Astrocyte of the hippocampus (primary cell): ENCODE measurements at regions not wholly inside any gene's neighbourhood (a gene's known extent, or its start where the extent isn't known, plus 50 kb on each side); places are given as distances from the start of the nearest gene placed in this dataset.
"Not testable (repeated sequence)": the region's sequence is repeated elsewhere in the genome, so short reads cannot be mapped to it uniquely, and the experiment has no call there.

Experiments
- DNase-seq: peaks from one replicate; pipeline ENCODE4 v3.0.0; 2011; ENCODE audit warnings: low read depth, low spot score

- no peak for DNase-seq
These were observed 1286.4 kb downstream of the PCDH9 start for GRCh38 chr13:65943708-65944107.

- DNase-seq: peak; percentile 26
These were observed 1287.1 kb downstream of the PCDH9 start for GRCh38 chr13:65943024-65943423.

- no peak for DNase-seq
These were observed 1289.4 kb downstream of the PCDH9 start for GRCh38 chr13:65940720-65941119.

DNA sequence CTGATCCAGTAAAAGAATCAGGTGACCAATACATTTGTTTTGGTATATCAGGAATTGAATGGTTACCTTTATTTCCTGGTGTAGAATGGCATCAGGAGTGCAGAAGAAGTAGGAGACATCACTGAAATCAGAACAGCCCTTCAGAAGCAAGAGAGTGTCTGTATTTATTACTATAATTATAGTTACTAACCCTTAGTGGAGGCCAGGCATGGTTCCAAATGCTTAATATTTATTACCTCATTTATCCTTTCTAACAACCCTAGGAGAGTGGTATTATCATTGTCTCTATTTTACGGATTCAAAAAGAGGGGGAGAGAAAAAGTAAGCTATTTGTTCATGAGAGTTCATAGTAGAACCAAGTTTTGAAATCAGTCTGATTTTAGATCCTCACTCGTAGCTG lies 1292.9 kb downstream of the PCDH9 start:
- no peak for DNase-seq

GRCh38 chr13:65936249-65936648 lies 1293.9 kb downstream of the PCDH9 start:
- DNase-seq: no peak

DNA sequence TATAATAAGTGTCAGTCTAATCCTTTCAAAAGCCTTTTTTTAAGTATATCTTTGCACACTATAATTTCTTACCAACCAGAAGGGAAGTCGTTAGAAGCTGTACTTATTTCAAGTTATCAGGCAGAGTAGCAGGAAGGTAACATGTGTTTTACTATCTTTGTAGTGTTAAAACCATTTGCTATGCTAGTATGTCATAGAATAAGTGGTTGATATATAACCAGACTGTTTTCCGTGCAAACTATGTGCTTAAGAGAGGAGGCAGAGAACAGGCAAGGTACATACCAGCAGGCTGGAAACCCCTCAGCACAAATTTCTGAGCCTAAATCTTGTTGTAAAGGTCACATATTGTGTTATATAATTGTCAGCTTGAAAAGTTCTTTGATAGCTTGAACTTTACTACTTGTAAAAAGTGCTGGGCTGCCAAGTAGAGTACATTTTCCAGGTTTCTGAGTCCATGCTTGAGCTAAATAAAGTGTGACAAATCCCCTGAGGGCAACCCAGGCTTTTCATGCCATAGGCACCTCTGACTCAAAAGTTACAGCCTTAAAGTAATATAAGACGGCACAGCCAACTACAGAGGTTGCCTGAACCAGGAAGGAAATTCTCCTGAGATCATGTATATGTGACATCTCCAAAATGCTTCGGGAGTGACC lies 1297.4 kb downstream of the PCDH9 start:
- no peak for DNase-seq

- no peak for DNase-seq
These were observed 1298.1 kb downstream of the PCDH9 start for GRCh38 chr13:65932013-65932412.

GRCh38 chr13:65929436-65929835 lies 1300.7 kb downstream of the PCDH9 start:
- DNase-seq: no peak

- peak; percentile 25 for DNase-seq
These were observed 1303.4 kb downstream of the PCDH9 start for GRCh38 chr13:65926750-65927171.

- DNase-seq: not testable (repeated sequence)
These were observed 1307.3 kb downstream of the PCDH9 start for GRCh38 chr13:65922846-65923245.

- no peak for DNase-seq
These were observed 1308.2 kb downstream of the PCDH9 start for GRCh38 chr13:65921933-65922332.

DNA sequence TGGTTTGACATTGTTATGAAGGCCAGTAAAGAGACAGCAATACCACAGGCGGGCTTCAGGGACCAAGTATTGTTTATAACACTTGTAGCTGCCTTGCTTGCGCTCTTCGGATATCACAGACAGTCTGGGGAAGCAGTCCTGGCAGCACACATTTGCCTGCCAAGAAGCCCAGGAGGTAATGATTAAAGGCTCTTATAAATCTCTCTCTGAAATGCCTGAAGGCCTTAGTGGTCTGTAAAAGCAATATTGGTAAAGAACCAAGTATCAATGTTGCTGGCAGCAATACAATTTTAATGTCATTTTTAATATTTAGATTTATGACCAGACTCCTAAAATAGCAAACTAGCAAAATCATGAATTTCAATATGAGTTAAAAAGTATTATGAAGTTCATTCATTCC lies 1312.4 kb downstream of the PCDH9 start:
- no peak for DNase-seq

GRCh38 chr13:65915195-65915594 lies 1314.9 kb downstream of the PCDH9 start:
- DNase-seq: no peak

- peak; percentile 28 for DNase-seq
These were observed 1315.4 kb downstream of the PCDH9 start for GRCh38 chr13:65914716-65915115.

DNA sequence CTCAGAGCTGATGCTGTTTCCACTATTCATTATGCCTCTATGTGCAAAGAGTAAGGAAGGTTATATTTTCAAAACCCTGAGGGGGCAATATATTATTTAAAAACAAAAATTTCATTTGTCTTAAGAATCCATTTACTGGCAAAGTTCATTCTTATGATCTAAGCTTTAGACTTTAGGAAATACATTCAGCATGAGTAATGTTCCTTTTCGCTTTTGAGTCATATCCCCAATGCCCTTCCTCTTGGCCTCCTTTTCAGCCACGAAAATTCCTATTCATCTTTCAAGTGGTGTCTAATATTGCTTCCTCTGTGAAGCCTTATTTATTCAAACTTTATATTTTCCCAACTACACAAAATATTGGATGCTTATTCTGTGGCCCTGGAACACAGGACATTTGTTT lies 1317.0 kb downstream of the PCDH9 start:
- DNase-seq: peak; percentile 77

DNA sequence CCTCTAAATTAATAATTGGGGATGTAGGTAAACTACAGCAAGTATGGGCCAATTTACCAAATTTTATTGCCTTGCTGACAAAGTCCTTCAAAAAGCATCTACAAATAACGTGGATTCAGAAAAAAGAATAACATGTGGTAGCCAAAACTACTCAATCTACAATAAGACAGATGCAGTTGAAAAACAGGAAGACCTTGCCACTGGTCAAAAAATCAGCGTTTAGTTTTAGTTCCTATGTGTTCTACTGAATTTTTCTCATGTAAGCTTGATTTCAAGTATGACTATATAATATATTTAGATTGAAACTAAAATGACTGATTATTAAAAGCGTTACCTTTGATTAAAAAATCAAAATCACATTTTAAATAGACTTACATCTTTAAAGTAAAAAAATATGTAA lies 1317.6 kb downstream of the PCDH9 start:
- no peak for DNase-seq

GRCh38 chr13:65911546-65912193 lies 1318.5 kb downstream of the PCDH9 start:
- DNase-seq: no peak

DNA sequence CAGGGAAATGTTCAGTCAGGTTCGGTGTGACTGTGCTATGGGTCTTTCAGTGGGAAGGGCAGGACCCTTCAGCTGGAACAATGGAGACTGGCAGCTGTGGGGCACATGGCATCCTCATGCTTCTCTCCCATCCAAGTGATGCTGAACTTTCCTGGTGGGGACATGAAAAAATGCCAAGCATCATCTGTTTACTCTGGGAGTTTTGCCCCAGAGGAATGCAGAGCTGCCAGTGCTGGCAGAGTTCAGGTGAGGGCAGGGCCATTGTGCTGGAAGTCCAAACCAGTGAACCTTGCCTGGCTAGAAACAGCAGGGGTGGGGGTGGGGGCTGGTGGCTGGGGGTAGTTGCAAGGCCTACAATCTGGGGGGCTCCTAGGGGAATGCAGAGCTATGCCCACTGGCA lies 1320.6 kb downstream of the PCDH9 start:
- DNase-seq: no peak

DNA sequence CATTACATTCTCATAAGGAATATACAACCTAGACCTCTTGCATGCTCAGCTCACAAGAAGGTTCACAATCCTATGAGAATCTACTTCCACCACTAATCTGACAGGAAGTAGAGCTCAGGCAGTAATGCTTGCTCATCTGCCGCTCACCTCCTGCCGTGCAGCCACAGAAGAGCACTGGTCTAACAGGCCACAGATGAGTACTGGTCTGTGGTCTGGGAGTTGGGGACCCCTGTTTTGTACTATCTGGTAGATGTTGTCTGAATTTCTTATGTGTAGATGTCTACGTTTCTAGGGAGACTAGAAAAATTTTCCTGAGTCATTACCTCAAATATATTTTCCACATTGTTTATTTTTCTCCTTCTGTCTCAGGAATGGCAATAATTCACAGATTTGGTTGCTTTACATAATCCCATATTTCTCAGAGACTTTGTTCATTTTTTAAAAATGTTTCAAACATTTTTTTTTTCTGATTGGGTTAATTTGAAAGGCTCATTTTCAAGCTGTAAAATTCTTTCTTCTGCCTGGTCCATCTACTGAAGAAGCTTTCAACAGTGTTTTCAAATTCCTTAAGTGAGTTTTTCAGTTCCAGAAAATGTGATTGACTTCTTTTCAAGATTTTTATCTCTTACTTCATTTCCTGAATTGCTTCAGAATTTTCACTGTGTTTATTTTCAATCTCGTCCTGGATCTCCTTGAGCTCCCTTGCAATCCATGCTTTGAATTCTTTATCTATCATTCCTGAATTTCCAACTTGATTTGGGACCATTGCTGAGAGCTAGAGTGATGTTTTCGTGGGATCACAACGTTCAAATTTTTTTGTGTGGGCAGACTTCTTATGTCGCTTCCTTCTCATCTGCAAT lies 1322.2 kb downstream of the PCDH9 start:
- DNase-seq: no peak

GRCh38 chr13:65901723-65902122 lies 1328.4 kb downstream of the PCDH9 start:
- DNase-seq: no peak

- DNase-seq: no peak
These were observed 1336.1 kb downstream of the PCDH9 start for GRCh38 chr13:65894049-65894448.

DNA sequence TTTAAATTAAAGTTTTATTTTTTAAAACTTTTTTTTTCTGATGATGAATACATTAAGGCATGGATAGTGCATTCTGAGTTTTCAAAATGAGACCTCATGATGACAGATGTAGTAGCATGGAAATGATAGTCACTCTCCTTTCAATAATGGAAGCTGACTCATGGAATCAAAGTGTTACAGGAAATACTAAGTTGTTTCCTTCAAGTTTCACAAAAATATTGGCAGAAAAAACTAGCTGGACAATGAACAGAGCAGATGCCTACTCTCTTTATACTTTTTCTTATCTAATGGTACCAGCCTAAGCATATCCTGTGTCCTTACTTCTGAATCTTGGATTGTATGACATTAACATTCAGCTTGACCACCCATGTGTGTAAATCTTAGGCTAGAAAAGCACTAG lies 1337.3 kb downstream of the PCDH9 start:
- DNase-seq: no peak

DNA sequence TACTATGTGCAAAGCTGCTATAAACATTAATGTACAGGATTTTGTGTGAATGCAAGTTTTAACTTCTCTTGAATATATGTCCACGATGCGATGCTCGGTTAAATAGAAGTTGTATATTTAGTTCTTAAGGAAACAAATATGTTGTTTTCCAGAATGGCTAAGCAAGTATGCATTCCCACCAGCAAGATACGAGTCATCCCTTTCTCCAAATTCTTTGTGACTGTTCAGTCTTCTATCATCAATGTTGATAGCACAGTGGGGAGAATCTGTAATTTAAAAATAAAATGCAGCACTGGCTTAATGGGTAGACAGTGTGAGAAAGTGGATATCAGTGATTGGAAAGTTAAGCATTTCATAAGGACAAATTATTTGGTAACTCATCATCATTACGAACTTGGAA lies 1340.8 kb downstream of the PCDH9 start:
- DNase-seq: no peak
